ENCODE measurements at regions not wholly inside any gene's neighbourhood (a gene's known extent, or its start where the extent isn't known, plus 50 kb on each side); places are given as distances from the start of the nearest gene placed in this dataset.

DNA sequence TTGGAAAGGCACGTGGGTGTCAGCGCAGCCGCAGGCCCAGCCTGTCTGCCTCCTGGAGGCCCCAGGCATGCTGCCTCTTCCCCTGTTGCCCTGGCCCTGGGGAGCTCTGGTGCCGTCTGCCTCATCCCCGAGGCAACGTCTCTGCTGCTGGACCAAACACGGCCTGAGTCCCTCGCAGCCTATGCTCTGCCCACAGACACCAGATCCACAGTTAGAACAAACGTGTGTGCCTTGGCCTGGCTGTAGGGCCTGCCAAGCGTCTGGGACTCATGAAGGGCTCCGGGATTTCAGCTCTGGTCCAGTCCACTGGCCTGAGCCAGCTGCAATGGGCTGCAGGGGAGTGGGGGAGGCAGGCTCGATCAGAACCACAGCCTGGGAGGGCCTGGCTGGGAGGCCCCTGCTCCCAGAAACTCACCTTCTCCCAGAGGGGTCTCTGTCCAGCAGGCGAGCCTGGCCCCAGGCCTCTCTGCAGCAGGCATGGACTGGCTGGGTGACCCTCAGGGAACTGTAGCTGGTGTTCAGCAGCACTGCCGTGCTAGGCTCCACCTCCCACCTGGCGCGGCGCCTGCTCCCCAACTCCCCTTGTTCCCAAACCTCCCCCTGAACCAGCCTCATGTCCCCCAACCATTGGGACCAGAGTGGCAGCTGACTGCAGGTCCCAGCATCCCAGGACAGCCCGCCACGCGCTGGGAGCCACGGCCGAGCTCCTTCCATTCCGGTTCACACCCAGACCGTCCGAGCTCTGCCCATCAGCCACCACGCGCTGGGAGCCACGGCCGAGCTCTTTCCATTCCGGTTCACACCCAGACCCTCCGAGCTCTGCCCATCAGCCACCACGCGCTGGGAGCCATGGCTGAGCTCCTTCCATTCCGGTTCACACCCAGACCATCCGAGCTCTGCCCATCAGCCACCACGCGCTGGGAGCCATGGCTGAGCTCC is 197.0 kb downstream of the DLL1 start:
- DNase-seq = no peak

DNA sequence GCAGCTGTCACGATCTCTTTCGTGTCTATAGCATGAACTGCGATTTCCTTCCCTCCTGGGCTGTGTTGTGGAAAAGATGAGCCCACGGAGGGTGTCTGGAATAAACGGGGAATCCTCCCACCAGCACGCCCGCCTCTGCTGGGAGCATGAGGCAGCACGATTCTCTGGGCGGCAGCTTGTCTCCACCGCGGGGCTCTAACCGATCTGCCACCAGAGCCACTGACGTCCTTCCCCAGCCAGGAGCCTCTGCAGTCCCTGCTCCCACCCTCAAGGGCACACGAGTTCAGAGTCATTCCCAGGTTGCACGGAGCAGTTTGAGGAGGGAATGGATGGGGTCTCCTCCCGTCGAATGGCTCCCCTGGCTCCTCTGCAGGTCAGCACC is 197.6 kb downstream of the DLL1 start:
- no peak for DNase-seq

DNA sequence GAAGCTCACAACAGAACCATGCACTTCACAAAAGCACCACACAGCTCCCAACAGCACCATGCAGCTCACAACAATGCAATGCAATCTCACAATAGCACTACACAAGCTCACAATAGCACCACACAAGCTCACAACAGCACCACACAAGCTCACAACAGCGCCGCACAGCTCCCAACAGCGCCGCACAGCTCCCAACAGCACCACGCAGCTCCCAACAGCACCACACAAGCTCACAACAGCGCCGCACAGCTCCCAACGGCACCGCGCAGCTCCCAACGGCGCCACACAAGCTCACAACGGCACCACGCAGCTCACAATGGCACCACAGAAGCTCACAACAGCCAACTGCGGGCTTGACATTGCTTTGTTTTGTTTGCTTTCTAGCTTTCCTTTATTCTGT is 198.1 kb downstream of the DLL1 start:
- no peak for DNase-seq

DNA sequence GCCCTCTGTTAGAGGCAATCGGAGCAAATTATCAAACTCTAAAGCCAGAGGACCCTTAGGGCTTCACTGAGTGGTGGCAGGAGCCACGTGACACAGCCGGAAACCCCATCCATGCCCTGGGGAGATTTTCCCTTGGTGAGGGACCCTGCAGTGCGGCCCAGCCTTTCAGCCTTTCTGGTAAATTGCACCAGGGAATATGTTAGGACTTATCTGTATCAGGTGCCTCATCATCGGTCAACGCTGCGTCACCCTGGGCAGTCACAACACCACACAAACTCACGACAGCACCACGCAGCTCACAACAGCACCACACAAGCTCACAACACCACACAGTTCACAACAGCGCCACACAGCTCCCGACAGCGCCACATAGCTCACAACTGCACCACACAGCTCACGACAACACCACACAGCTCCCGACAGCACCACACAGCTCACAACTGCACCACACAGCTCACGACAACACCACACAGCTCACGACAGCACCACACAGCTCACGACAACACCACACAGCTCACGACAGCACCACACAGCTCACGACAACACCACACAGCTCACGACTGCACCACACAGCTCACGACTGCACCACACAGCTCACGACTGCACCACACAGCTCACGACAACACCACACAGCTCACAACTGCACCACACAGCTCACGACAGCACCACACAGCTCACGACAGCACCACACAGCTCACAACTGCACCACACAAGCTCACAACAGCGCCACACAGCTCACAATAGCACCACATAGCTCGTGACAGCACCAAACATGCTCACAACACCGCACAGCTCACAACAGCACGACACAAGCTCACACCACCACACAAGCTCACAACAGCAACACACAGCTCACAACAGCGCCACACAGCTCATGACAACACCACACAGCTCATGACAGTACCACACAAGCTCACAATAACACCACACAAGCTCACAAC is 199.0 kb downstream of the DLL1 start:
- DNase-seq = peak; percentile 43

DNA sequence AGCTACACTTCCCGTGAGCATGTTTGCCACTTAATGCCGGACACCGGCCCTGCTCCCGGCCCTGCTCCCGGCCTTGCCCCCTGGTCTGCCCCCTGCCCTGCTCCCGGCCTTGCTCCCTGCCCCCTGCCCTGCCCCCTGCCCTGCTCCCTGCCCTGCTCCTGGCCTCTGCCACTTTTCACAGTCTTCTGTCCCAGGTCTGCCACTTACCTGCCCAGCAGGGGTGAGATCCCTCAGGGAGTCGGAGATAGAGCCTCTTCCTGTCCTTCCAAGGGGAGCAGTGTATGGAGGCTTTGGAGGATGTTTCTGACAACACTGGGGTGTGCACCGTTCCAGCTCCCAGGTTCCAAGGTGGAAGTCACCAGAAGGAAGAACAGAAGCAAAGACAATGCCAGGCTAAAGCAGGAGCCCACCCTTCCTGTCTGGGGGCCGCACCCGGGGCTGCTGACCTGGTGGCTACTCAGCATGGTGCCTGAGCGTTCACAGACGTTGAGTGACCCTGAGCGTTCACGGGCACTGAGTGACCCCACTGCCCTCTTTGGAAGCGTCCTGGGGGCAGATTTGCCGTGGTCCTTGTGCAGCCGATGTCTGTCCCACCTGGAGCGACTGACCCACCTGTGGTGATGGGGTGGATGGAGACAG is 199.8 kb downstream of the DLL1 start:
- DNase-seq = peak; percentile 23

DNA sequence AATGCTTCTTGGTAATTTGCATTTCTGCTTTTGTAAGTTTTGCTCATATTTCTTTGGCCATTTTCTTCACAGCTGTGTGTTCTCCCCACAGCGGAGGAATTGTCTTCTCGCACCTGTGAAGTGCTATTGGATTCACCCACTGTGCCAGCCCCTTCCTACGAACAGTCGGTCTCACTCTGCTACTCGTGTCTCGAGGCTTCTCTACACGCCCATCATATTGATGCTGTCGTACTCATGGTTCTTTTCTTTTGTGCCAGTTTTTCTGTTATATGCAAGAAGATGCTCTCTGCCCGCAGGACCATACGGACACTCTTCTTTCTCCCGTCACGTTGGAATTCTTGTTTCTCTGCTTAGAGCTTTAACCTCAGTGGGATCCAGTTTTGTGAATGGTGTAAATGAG is 200.3 kb downstream of the DLL1 start:
- no peak for DNase-seq

DNA sequence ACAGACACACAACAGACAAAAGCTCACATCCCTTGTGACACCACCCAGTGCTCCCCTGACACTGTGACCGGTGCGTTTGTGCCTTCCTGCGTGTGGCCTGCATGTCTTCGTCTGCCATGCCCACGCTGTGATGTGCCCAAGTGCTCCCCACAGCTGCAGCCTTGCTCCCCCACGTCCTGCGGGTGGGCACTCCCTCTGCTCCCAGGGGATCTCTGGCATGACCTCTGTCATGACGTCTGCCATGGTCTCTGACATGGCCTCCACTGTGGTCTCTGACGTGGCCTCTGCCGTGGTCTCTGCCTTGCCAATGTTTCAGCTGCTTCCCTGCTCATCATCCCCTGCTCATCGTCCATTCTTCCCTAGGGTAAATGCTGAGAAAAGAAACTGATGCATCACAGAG is 200.9 kb downstream of the DLL1 start:
- no peak for DNase-seq

DNA sequence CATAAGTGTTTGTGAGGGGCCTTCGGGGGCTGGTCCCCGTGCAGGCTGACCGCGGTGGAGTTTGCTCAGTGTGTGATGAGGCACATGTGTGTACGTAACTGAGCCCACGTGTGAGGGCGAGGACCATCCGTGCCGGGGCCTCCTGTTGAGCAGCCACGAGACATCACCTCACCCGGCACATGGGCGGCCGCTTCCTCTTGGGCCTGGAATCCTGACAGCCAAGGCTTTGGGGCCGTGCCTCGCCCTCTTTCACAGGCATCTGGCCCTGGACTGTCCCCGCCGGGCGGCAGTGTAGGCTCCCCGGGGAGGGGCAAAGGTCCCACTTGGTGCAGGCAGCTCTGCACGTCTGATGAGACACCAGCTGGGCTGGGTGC is 202.3 kb downstream of the DLL1 start:
- no peak for DNase-seq

DNA sequence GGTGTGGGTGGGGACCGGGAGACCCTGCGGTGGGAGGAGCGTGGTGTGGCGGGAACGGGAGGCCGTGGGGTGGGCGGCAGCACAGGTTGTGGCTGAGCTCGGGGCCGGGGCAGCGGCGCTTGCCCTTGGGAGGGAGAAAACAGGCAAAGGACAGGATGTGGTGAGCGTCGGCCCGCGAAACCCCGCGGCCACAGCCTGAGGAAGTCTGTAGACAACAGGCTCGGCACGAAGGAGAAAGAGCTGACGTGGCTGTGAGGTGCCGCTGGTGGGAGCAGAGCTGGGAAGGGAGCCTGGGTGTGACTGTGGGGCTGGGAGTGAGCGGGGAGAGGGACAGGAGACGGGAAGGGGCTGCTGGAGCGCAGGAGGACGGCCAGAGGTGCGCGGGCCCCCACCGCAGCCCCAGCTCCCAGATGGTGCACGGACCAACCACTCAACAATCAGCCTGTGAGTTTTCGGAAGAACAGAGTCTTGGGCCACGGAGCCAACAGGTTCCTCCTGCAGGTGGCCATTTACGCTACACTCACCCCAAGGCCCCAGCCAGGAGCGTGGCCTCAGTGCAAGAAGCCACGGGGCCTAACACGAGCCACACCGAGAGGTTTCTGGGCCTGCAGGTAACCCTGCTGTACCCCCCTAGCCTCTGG is 202.8 kb downstream of the DLL1 start:
- DNase-seq = no peak

DNA sequence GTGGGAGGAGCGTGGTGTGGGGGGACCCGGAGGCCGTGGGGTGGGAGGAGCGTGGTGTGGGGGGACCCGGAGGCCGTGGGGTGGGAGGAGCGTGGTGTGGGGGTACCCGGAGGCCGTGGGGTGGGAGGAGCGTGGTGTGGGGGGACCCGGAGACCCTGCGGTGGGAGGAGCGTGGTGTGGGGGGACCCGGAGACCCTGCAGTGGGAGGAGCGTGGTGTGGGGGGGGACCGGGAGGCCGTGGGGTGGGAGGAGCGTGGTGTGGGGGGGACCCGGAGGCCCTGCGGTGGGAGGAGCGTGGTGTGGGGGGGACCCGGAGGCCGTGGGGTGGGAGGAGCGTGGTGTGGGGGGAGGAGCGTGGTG is 203.5 kb downstream of the DLL1 start:
- DNase-seq = peak; percentile 20

DNA sequence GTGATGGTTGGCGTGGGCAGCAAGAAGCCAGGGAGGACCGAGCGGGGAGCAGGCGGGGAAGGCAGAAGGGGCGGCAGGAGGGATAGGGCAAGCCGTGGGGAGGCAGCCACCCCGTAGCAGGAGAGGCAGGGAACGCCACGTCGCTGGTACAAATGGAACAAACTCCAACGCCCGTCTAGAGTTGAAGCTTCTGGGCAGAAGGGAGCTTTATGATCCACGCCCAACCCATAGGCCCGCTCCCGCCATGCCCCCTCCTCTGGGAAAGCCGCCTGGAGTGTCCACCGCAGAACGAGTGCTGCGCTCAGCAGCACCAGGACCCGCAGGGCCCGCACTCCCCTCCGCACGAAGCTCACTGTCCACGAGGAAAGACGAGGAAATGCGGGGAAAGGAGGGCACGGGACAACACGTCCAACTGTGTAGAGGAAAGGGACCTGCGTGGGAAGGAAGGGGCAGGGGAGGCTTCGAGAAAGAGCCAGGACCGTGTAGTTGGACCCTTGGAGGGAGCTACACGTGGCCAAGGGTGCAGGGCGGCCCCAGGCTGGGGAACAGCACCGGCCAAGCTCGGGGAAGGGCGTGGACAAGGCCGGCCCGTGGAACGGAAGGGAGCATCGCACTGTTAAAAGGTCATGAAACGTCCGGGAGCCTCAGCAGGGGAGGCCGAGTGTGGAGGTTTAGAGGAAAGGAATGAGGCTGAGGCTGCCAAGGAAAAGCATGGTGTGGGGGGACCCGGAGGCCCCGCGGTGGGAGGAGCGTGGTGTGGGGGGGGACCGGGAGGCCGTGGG is 204.0 kb downstream of the DLL1 start:
- DNase-seq = no peak

DNA sequence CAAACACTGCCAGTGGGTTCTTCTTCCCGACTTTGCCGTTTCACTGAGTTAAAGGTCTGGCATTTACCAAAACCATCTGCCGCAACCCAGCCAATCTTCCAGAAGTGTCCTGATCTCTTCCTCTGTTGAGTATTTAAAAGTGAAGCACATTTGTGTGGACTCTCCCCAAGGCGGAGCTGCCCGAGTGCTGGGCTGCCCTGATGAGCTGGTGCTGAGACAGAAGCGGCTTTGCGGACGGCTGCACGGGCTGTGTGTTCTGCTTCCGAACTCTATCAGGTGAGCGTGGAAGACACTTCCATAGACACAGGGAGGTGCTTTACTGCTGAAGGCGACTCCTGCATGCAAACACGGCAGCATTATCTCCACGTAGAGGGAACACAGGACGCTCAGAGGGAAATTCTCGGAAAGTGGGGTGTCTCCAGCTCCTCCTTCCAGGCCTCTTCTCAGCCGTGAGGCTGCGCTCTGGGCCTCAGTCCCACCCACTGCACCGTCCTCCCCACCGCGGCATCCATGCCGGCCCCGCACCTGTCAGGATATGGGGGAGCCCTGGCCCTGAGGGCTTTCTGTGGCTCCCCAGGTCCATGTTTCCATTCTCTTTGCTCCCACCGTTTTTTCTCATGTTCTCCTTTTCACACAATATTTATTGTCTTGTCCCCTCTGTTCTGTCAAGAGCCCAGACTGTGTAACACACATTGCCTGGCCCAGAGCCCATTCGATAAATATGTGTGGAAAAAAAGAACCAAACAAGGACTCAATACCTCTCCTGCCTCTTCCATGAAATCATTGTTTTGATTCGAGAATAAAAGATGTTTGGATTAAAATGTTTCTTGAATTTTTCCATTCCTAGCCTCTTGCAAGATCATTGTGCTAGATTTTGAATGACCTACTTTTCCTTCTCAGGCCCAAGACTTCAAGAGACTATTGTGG is 205.1 kb downstream of the DLL1 start:
- no peak for DNase-seq

DNA sequence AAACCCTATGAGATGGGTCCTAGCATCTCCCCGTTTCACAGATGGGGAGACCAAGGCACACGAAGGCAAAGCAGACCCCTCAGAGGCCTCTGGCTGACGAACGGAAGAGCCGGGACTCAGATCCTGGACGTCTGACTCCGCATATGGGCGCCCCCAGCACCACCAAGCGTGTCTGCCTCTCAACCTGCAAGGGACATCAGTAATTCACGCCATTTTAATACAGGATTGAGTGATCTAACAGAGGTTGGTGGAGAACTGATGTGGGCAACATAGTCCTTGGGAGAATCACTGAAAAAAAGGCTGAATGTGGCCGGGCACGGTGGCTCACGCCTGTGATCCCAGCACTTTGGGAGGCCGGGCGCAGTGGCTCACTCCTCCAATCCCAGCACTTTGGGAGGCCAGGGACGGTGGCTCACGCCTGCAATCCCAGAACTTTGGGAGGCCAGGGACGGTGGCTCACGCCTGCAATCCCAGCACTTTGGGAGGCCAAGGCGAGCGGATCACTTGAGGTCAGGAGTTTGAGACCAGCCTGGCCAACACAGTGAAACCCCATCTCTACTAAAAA is 206.6 kb downstream of the DLL1 start:
- no peak for DNase-seq

DNA sequence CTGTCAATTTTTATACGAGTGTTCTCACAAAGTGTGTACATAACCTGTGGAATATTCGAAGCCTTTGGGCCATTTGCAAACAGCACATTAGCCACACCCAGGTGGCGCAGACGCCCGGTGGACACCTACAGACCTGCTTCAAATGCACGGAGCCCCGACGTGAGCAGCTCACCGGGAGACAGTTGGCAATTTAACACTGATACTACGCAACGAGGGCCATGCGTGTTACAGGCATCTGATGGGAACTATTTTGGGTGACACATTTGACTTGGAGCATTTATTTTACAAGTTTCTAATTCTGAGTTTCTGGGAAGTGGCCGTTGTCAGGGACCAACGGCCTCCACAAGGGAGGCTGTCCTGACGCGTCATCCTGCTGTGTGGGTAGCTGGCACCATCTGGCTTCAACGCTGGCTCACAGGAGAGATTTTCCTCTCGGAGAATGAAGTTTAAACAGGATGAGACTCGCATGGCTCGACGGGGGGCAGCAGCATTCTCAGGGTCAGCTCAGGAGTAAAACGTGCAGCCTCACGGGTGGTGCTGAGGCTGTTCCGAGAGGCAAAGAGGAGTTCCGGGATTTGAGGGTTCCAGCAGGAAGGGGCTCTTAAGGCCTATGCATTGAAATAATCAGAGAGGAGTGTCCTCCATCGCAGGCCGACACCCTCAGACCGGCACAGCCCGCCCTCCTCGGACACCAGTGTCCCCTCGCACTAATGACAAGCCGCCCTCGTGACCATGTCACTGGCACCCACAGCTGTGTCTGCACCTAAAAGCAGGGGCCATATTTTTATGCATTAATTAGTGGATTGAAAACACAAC is 207.4 kb downstream of the DLL1 start:
- DNase-seq = no peak

DNA sequence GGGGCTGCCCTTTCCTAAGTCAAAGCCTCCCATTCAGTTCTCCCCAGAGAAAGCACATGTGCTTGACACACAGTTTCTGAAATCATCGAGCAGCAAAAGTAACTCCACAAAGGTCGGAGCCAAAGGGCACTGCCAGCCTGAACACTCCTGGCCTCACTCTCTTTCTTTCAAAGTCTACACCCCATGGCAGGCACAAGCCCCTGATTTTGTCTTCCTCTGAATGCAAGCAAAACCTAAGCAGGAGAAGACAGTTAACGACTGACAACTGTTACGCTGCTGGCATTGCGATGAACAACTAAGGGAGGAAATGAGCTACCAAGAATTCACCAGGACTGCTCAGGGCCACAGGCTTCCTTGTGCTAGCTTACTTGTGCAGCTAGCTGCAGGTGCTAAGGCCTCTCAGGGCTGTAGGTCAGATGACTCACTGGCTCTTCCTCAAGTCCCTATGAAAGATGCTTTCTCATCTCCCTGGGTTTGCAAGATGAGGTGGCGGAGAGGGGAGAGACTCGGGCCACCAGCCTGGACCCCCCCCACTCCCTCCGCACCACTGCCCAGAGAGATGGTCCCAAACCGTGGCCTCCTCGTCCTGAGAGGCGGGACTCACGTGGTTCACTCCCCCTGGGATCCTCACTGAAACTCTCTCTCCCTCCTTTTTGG is 208.2 kb downstream of the DLL1 start:
- no peak for DNase-seq

DNA sequence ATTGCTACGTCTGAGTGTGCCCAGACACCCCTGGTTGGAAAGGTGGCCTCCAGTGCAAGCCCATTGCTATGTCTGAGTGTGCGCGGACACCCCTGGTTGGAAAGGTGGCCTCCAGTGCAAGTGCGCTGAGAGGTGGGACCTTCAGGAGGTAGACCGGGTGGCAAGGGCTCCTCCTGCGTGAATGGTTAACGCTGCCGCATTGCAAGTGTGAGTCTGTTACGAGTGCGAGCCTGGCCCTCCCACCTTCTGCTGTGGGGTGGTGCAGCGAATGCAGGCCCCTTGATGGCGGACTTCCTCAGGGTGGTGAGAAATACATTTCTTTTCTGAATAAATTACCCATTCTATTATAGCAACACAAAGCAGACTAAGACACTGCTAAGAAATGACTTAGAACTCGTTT is 208.8 kb downstream of the DLL1 start:
- no peak for DNase-seq

DNA sequence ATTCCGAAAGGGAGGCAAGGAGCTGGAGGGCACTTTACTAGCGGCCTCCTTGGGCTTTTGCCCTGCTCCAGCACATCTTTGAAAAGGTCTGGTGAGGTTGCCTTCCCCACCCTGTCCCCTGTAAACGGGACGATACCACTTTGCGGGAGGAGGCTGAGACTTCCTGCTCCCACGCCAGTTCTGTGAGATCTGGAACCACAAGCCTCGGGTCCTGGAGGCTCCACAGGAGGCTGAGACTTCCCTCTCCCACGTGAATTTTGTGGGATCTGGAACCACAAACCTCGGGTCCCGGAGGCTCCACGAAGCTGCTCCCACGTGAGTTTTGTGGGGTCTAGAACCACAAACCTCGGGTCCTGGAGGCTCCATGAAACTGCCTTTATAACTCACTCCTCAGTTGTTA is 209.3 kb downstream of the DLL1 start:
- no peak for DNase-seq

DNA sequence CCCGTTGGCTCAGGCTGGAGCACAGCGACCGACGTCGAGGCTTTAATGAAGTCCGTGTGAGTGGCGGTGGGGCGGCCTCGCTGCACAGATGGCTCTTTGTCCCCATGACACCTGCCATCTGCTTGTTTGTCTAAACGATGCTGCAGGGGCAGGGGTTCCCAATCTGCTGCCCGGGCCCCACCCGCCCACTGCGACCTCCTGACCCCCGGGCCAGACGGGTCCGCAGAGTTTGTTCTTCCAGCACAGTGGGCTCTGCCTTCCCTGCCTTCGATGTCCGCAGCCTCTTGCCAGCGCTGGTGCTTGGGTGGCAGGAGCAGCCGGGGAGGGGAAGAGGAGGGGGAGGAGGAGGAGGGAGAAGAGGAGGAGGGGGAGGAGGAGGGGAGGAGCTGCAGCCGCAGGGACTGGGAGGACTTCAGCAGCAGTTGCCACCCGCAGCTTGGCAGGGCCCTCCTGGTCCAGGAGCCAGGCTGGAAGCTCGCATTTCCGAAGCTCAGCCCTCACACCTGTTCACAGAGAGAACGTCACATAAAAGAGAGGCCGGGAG is 210.0 kb downstream of the DLL1 start:
- peak; percentile 98 for DNase-seq
